H9 (cell line): ENCODE measurements at regions not wholly inside any gene's neighbourhood (a gene's known extent, or its start where the extent isn't known, plus 50 kb on each side); places are given as distances from the start of the nearest gene placed in this dataset.

Experiments
- DNase-seq: peaks from one replicate; pipeline ENCODE4 v3.0.0-alpha.2; 2017
- H2AFZ ChIP-seq: one replicate; pipeline ENCODE4 v1.6.1; 2013; ENCODE audit warnings: mild to moderate bottlenecking, low read length, control low read depth, moderate library complexity
- H2AK5ac ChIP-seq: 2 replicates; pipeline ENCODE4 v1.6.1; 2013; ENCODE audit warnings: low read length, control low read depth, mixed read lengths; ENCODE audit not compliant: insufficient read length
- H2BK120ac ChIP-seq: one replicate; pipeline ENCODE4 v1.6.1; 2013; ENCODE audit warnings: low read depth, mild to moderate bottlenecking, low read length, control low read depth, inconsistent platforms; ENCODE audit not compliant: poor library complexity, severe bottlenecking
- H2BK12ac ChIP-seq: 2 replicates; pipeline ENCODE4 v1.6.1; 2013; ENCODE audit warnings: low read length, control low read depth, mixed read lengths, low read depth; ENCODE audit not compliant: insufficient read length
- H2BK15ac ChIP-seq: 2 replicates; pipeline ENCODE4 v1.6.1; 2013; ENCODE audit warnings: low read depth, low read length, control low read depth
- H2BK20ac ChIP-seq: one replicate; pipeline ENCODE4 v1.6.1; 2013; ENCODE audit warnings: low read depth, mild to moderate bottlenecking, low read length, control low read depth, inconsistent platforms; ENCODE audit not compliant: poor library complexity, severe bottlenecking
- H2BK5ac ChIP-seq: 2 replicates; pipeline ENCODE4 v1.6.1; 2013; ENCODE audit warnings: low read length, control low read depth, mixed read lengths; ENCODE audit not compliant: insufficient read length
- H3K14ac ChIP-seq: 2 replicates; pipeline ENCODE4 v1.6.1; 2013; ENCODE audit warnings: low read length, control low read depth; ENCODE audit not compliant: insufficient read depth
- H3K18ac ChIP-seq: 2 replicates; pipeline ENCODE4 v1.6.1; 2013; ENCODE audit warnings: low read depth, mild to moderate bottlenecking, mixed read lengths, low read length, control low read depth; ENCODE audit not compliant: insufficient read length
- H3K23ac ChIP-seq: 2 replicates; pipeline ENCODE4 v1.6.1; 2013; ENCODE audit warnings: low read length, control low read depth, mixed read lengths, low read depth; ENCODE audit not compliant: insufficient read length
- H3K23me2 ChIP-seq: 2 replicates; pipeline ENCODE4 v1.6.1; 2013; ENCODE audit warnings: low read depth, mild to moderate bottlenecking, mixed read lengths, low read length, control low read depth; ENCODE audit not compliant: insufficient read length, poor library complexity, severe bottlenecking
- H3K27ac ChIP-seq: 2 replicates; pipeline ENCODE4 v1.5.1; 2013; ENCODE audit warnings: low read length, control low read depth, mixed read lengths, low read depth; ENCODE audit not compliant: insufficient read length
- H3K27me3 ChIP-seq: 2 replicates; pipeline ENCODE4 v1.6.1; 2013; ENCODE audit warnings: low read length, control low read depth, inconsistent platforms; ENCODE audit not compliant: insufficient read depth
- H3K4ac ChIP-seq: 2 replicates; pipeline ENCODE4 v1.6.1; 2013; ENCODE audit warnings: low read depth, mild to moderate bottlenecking, control low read depth, inconsistent platforms, low read length, moderate library complexity
- H3K4me1 ChIP-seq: 2 replicates; pipeline ENCODE4 v1.6.1; 2013; ENCODE audit warnings: low read length, control low read depth, inconsistent platforms; ENCODE audit not compliant: insufficient read depth
- H3K4me2 ChIP-seq: 2 replicates; pipeline ENCODE4 v1.6.1; 2013; ENCODE audit warnings: low read length, control low read depth, mixed read lengths; ENCODE audit not compliant: insufficient read length, insufficient read depth
- H3K56ac ChIP-seq: 2 replicates; pipeline ENCODE4 v1.6.1; 2013; ENCODE audit warnings: low read depth, mild to moderate bottlenecking, mixed read lengths, low read length, control low read depth; ENCODE audit not compliant: insufficient read length
- H3K79me1 ChIP-seq: 2 replicates; pipeline ENCODE4 v1.6.1; 2013; ENCODE audit warnings: low read depth, mild to moderate bottlenecking, moderate library complexity, low read length, control low read depth, inconsistent platforms; ENCODE audit not compliant: insufficient read depth, poor library complexity, severe bottlenecking
- H3K79me2 ChIP-seq: 2 replicates; pipeline ENCODE4 v1.6.1; 2013; ENCODE audit warnings: low read length, control low read depth, inconsistent platforms; ENCODE audit not compliant: insufficient read depth
- H3K9ac ChIP-seq: 2 replicates; pipeline ENCODE4 v1.6.1; 2013; ENCODE audit warnings: low read length, control low read depth, mixed read lengths; ENCODE audit not compliant: insufficient read length; ENCODE audit errors: extremely low read depth
- H3K9me3 ChIP-seq: one replicate; pipeline ENCODE4 v1.6.1; 2013; ENCODE audit warnings: low read depth, low read length, inconsistent platforms; ENCODE audit not compliant: control insufficient read depth
- H3T11ph ChIP-seq: one replicate; pipeline ENCODE4 v1.6.1; 2013; ENCODE audit warnings: mild to moderate bottlenecking, low read length, control low read depth, inconsistent platforms
- H4K20me1 ChIP-seq: one replicate; pipeline ENCODE4 v1.6.1; 2013; ENCODE audit not compliant: control insufficient read depth, insufficient read length, insufficient read depth
- H4K5ac ChIP-seq: 2 replicates; pipeline ENCODE4 v1.6.1; 2013; ENCODE audit warnings: low read depth, mild to moderate bottlenecking, mixed read lengths, low read length, control low read depth; ENCODE audit not compliant: insufficient read length
- H4K8ac ChIP-seq: replicated peaks from 2 replicates; pipeline ENCODE4 v1.6.1; 2013; ENCODE audit warnings: low read length, control low read depth, mixed read lengths, low read depth; ENCODE audit not compliant: insufficient read length
- H4K91ac ChIP-seq: 2 replicates; pipeline ENCODE4 v1.6.1; 2013; ENCODE audit warnings: low read depth, mild to moderate bottlenecking, moderate library complexity, mixed read lengths, low read length, control low read depth; ENCODE audit not compliant: insufficient read length
- H3K27ac Mint-ChIP-seq, 3 experiments: 2 replicates in 2 of 3; 3 replicates in 1 of 3; pipeline ENCODE4 v1.8.0; 2020 to 2021; ENCODE audit warnings: mixed read lengths in 3 of 3, mild to moderate bottlenecking in 1 of 3, moderate library complexity in 1 of 3
- H3K27me3 Mint-ChIP-seq: 2 replicates; pipeline ENCODE4 v1.8.0; 2021; ENCODE audit warnings: low read depth, mild to moderate bottlenecking, moderate library complexity, mixed read lengths
- H3K36me3 Mint-ChIP-seq, 3 experiments: 2 replicates in 2 of 3; 3 replicates in 1 of 3; pipeline ENCODE4 v1.8.0; 2020 to 2021; ENCODE audit warnings: low read depth in 3 of 3, mixed read lengths in 3 of 3; ENCODE audit not compliant: insufficient read depth in 1 of 3
- H3K4me1 Mint-ChIP-seq, 2 experiments: 2 replicates each; pipeline ENCODE4 v1.8.0; 2020; ENCODE audit warnings: mixed read lengths in 2 of 2
- H3K4me3 Mint-ChIP-seq, 2 experiments: 2 replicates in 1 of 2; 3 replicates in 1 of 2; pipeline ENCODE4 v1.8.0; 2020 to 2021; ENCODE audit warnings: mild to moderate bottlenecking in 2 of 2, mixed read lengths in 2 of 2, moderate library complexity in 1 of 2
- H3K9me3 Mint-ChIP-seq, 2 experiments: 2 replicates in 1 of 2; 3 replicates in 1 of 2; pipeline ENCODE4 v1.8.0; 2020; ENCODE audit warnings: mild to moderate bottlenecking in 2 of 2, mixed read lengths in 2 of 2, moderate library complexity in 1 of 2
- WGBS: extraction: QIAGEN DNeasy Blood & Tissue Kit; methylation state at CpG from one replicate; pipeline ENCODE4 v1.1.7; 2013; ENCODE audit warnings: missing lambda C conversion rate, low lambda C conversion rate, mixed read lengths; ENCODE audit not compliant: insufficient read length; ENCODE audit errors: extremely low coverage; 5-methylcytosine and 5-hydroxymethylcytosine counted together
- TF ChIP-seq, protein P1 (sequence below): fragments of 200-600 bp; sonication (generic); conservative IDR thresholded peaks from 3 replicates; pipeline ENCODE4 v1.8.0; 2021; ENCODE audit warnings: antibody characterized with exemption, mild to moderate bottlenecking

DNA sequence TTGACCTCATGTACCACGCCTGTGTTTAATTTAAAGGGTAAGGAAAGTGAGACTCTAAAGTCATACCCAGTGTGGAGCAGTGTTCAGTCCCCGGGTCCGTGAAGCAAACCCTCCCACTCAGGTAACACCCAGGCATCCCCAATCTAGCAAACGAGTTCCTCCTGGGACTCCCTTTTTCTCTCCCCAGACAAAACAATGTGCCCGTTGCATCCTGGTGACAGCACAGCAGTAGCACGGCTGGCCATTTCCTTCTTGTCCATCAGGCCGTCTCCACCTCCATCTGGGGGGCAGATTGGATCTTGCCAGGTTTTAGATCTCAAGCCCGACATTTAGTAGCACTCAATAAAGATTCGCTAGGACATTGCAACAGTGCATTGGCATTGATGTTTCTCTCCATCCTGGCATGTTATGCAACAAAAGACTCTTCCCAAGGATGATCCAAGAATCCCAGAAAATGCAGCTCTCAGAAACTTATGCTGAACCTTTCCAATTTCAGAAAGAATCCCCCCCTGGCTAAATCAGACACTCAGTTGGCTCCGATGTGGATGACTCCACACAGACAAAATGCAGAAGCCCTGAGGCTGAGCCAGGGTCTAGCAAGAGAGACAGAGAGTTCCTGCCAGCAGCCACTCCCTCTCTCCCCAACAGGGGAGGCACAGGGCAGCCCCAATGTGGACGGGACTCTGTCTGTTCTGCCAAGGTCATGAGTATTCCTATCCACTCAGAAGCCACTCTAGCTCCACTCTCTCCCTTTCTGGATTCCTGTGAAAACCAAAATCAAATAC is 274.5 kb upstream of the MGMT start:
- H3K9me3 Mint-ChIP-seq = peaks cover under 1 to 3% of the 10 kb centered on the region in 2 experiments; a peak in 3 of 5 replicates
- Histone ChIP-seq H4K20me1 (no peaks in the 10 kb centered on the region), H4K5ac (no peak overlapping the region), H3K23me2 (no peaks in the 10 kb centered on the region), H3K27me3 (no peaks in the 10 kb centered on the region), H3T11ph (no peak overlapping the region), H3K4ac (no peak overlapping the region), H2BK20ac (no peak overlapping the region), H2BK12ac (no peak overlapping the region), H3K27ac (no peak overlapping the region), H3K79me1 (no peaks in the 10 kb centered on the region), H2AFZ (no peak overlapping the region), H3K9me3 (no peaks in the 10 kb centered on the region), H2BK120ac (no peak overlapping the region), H3K14ac (no peak overlapping the region), H3K56ac (no peak overlapping the region), H2BK5ac (no peak overlapping the region), H3K18ac (no peak overlapping the region), H2AK5ac (no peak overlapping the region), H4K8ac (no peak overlapping the region), H3K23ac (no peak overlapping the region), H2BK15ac (no peak overlapping the region), H3K9ac (no peak overlapping the region), H3K4me2 (no peak overlapping the region), H3K4me1 (no peaks in the 10 kb centered on the region; the same call in 1 of the 2 replicates), H4K91ac (no peak overlapping the region), H3K79me2 (no peaks in the 10 kb centered on the region)
- no CpG with 5 or more reads among the region's 11 CpGs for WGBS
- H3K27ac Mint-ChIP-seq = no peak overlapping the region
- peaks cover 11% of the 10 kb centered on the region; the same call in 1 of the 2 replicates for H3K27me3 Mint-ChIP-seq
- peaks cover 5 to 15% of the 10 kb centered on the region in 2 experiments for H3K4me1 Mint-ChIP-seq
- H3K36me3 Mint-ChIP-seq = peaks cover 0 to 2% (median 0%) of the 10 kb centered on the region in 3 experiments; a peak in 2 of 7 replicates
- TF ChIP-seq, protein P1, sequence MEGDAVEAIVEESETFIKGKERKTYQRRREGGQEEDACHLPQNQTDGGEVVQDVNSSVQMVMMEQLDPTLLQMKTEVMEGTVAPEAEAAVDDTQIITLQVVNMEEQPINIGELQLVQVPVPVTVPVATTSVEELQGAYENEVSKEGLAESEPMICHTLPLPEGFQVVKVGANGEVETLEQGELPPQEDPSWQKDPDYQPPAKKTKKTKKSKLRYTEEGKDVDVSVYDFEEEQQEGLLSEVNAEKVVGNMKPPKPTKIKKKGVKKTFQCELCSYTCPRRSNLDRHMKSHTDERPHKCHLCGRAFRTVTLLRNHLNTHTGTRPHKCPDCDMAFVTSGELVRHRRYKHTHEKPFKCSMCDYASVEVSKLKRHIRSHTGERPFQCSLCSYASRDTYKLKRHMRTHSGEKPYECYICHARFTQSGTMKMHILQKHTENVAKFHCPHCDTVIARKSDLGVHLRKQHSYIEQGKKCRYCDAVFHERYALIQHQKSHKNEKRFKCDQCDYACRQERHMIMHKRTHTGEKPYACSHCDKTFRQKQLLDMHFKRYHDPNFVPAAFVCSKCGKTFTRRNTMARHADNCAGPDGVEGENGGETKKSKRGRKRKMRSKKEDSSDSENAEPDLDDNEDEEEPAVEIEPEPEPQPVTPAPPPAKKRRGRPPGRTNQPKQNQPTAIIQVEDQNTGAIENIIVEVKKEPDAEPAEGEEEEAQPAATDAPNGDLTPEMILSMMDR = no peak
- H3K4me3 Mint-ChIP-seq = no peak overlapping the region
- DNase-seq = no peak
